Islet of Langerhans (tissue), 1 donor: ENCODE measurements at regions not wholly inside any gene's neighbourhood (a gene's known extent, or its start where the extent isn't known, plus 50 kb on each side); places are given as distances from the start of the nearest gene placed in this dataset.
A peak's percentile ranks its signal among the peaks of the same experiment; 100 is the strongest.
"Not testable (repeated sequence)": the region's sequence is repeated elsewhere in the genome, so short reads cannot be mapped to it uniquely, and the experiment has no call there.

Source experiments
- FAIRE-seq: peaks from one replicate; lab custom pipeline; 2011; peaks lifted over from hg19 to GRCh38; lab: Jason Lieb, UNC

DNA sequence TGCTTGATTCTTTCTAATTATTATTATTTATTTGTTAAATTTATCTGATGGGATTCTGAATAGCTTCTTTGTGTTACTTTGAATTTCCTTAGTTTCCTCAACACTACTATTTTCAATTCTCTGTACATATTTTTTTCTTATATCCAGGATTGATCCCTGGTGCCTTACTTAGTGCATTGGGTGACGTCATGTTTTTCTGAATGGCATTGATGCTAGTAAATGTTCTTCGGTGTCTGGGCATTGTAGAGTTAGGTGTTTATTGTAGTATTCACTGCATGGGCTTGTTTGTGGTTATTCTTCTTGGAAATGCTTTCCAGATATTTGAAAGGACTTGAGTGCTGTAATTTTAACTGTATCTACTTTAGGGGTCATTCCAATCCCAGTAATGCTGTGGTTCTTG is 938.1 kb downstream of the FAM133A start:
- no peak for FAIRE-seq

DNA sequence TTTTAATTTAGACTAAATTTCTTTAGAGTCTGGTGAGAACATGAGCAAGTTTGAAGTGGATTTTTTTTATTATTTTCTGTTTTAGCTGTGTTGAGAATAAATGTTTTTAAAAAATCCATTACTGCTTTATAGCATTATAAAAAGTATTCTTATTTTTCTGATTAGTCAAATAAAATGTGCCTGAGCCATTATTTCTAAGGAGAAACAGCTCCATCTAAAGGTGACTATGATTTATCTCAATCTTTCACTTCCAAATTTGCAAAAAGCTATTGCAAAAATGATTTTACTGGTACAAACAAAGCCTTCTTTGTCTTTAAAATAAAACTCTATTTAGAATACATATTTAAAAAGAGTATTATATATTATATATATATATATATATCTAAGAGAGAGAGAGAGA is 959.2 kb downstream of the FAM133A start:
- FAIRE-seq = no peak

DNA sequence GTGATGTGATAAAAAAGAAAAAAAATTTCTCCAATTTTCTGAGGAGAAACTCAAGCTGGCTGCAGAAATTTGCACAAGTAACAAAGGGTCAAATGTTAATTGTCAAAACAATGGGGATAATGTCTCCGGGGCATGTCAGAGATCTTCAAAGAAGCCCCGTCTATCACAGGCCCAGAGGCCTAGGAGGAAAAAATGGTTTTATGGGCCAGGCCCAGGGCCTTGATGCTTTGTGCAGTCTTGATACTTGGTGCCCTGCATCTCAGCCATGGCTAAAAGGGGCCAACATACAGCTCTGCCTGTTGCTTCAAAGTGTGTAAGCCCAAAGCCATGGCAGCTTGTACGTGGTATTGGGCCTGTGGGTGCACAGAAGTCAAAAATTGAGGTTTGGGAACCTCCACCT is 961.0 kb downstream of the FAM133A start:
- no peak for FAIRE-seq

DNA sequence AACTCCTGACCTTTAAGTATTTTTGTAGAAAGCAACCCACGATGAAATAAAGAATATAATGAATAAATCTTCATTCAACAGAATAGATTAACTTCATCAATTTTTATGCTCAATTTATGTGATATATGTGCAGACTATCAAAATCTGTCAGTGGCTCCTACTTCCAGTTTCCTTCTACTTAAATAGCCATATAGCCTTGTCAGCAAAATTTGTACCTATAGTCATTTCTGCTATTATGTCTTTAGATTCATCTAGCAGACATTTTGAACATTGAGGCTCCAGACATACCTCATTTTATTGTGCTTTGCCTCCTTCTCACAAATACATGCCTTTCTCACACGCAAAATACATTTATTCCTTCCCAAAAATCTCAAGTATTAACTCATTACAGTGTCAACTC is 971.7 kb downstream of the FAM133A start:
- no peak for FAIRE-seq

DNA sequence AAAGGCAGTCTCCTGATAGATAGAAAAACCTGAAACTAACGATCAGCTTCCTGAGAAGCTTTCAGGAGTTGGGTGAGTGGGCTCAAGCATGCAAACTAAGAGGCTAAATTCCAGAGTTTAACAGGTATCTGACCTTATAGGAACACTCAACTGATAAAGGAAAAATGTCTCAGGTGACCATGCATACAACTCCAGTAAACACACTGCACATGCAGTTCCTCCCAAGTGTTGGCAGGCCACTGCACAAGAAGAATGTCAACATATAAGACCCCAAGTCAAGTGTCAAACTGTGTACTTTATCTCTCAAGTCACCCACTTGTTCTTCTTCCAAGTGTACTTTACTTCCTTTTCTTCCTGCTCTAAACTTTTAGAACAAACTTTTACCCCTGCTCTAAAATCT is 981.2 kb downstream of the FAM133A start:
- FAIRE-seq = no peak

DNA sequence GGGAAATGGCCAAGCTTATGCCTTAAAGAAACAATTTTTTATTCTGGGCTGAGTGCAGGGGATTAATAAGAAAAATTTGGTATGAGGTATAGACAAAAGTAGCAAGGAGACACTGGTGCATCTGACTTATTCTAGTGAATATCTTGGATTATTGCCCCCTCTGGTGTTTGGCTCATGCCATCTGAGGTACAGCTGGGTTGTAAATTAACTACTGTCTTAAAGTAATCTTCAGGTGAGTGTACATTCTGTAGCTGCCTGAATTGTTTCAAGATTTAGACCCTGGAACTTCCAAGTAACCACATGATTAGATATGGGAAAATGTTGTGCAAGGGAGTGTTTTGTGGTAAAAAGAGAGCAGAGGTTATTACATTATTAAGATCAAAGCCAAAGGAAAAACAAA is 988.7 kb downstream of the FAM133A start:
- no peak for FAIRE-seq

DNA sequence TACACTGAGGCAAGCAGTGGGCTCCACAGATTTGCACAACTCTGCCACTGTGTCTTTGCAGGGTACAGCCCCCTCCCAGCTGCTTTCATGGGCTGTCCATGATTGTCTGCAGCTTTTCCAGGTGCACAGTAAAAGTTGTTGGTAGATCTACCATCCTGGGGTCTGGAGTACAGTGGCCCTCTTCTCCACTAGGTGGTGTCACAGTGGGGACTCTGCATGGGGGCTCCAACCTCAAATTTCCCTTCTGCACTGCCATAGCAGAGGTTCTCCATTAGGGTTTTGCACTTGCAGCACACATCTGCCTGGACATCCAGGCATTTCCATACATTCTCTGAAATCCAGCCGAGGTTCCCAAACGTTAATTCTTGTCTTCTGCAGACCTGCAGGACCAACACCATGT is 1002.3 kb downstream of the FAM133A start:
- no peak for FAIRE-seq

DNA sequence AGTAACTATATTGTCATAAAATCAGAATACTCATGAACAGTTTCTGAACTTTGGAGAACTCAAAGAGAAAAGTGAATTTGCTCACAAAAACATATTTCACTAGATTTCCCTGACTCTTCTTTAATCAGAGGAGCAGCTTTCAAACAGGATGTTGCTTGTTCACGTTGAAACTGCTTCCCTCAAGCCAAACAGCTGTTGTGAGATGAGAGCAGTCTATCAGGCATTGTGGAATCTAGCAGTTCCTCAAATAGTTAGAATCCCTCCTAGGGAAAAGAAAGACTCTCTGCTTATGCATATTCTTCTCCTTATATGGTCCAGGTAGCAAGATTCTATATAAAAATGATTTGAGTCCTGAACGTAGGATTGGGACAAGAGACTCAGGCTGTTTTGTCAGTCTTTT is 1012.1 kb downstream of the FAM133A start:
- FAIRE-seq = no peak

DNA sequence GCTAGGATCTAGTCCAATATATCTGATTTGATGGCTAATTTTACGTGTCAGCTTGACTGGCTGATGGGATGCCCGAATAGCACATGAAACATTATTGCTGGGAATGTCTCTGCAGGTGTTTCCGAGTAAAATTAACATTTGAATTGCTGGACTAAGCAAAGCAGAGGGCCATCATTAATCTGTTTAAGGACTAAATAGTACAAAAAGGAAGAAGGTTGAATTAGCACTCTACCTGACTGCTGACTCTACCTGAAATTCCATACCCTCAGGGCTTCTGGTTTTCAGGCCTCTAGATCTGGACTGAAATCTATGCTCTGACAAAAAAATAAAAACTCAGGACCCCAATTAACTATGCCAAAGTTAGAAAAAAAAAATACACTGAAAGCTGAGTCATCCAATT is 1021.9 kb downstream of the FAM133A start:
- FAIRE-seq = no peak

DNA sequence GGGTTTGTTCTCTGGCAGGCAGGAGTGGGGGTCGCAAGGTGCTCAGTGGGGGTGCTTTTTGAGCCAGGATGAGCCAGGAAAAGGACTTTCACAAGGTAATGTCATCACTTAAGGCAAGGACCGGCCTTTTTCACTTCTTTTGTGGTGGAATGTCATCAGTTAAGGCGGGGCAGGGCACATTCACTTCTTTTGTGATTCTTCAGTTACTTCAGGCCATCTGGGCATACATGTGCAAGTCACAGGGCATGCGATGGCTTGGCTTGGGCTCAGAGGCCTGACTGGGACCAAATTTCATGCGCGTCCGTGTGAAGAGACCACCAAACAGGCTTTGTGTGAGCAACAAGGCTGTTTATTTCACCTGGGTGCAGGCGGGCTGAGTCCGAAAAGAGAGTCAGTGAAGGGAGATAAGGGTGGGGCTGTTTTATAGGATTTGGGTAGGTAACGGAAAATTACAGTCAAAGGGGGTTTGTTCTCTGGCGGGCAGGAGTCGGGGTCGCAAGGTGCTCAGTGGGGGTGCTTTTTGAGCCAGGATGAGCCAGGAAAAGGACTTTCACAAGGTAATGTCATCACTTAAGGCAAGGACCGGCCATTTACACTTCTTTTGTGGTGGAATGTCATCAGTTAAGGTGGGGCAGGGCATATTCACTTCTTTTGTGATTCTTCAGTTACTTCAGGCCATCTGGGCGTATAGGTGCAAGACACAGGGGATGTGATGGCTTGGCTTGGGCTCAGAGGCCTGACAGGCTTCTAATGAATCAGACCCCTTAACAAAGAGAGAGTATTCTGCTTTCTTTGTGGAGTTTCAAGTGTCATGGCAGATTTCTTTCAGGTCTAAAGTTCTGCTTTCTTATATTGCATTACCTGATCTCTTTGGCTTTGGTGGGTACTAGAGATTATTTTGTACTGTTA is 1030.6 kb downstream of the FAM133A start:
- not testable (repeated sequence) for FAIRE-seq

DNA sequence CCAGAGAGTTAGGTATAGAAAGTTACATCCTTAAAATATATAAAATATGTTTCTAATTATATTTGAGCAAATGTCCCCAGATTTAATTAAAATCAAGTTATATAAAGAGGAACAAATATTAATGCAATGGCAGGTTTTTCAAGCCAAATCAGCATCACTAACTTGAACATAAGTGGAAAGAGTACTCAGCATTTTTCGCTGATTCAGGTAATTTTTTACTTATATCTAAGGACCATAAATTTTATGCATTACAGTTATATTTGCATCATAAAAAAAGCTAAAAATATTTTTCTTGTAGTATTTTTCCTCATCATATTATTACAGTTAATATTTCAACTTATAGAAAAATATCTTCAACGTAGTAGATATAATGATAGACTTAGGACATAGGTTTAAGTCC is 1047.4 kb downstream of the FAM133A start:
- peak; percentile 65 for FAIRE-seq

DNA sequence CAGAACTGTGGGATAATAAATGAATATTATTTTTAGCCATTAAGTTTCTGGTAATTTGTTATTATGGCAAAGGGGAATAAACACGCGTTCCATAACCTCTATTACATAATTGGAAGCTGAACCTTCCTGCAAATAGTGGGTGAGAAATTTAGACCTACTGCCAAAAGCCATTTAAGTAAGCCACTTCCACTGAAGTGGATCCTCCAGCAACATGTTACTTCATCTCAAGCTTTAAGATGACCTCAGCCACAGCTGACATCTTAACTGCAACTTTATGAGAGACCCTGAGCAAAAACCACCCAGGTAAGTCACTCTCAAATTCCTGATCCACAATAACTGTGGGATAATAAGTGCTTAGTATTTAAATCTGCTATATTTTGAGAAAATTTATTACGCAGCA is 1048.6 kb downstream of the FAM133A start:
- no peak for FAIRE-seq

DNA sequence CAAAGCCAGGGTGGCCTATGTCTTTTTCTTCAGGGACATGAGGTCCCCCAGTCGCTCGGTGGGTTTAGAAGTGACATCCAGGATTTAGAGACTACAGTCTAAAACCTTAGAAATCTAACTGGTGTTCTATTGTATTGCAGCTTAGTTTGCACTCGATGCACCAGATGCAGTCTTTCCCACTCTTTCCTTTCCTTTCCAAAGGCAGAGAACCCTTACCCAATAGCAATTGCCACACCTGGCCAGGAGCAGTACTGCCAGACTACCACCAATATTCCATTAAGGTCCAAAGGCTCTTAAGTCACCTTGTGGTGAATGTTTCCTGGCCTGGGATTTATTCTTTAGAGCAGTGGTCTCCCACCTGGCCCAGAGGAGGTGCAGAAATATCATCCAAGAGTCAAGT is 1068.8 kb downstream of the FAM133A start:
- no peak for FAIRE-seq

DNA sequence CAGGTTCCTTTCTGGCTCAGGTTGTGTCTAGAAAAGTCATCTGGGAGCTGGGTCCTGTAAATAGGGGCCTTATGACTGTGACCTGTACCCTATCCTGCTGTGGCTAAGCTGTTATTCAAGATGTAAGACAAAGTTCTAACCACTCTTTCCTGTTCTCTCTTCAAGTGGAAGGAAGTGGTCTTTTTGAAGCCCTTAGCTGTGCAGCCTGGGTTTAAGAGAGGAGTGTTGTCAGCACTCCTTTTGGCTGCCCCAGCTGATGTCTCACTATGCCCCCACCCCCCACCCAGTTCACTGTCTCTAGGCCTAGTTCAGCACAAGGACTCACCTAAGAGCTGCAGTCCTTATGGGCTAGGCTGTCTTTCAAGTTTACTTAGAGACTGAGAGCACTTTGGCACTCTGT is 1069.5 kb downstream of the FAM133A start:
- no peak for FAIRE-seq

DNA sequence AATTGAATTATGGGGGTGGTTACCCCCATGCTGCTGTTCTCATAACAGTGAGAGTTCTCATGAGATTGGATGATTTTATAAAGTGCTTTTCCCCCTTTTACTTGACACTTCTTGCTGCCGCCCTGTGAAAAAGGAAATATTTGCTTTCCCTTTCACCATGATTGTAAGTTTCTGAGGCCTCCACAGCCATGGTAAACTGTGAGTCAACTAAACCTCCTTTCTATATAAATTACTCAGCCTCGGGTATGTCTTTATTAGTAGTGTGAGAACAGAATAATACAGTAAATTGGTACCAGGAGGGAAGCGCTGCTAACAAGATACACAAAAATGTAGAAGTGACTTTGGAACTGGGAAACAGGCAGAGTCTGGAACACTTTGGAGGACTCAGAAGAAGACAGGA is 1070.8 kb downstream of the FAM133A start:
- FAIRE-seq = no peak

DNA sequence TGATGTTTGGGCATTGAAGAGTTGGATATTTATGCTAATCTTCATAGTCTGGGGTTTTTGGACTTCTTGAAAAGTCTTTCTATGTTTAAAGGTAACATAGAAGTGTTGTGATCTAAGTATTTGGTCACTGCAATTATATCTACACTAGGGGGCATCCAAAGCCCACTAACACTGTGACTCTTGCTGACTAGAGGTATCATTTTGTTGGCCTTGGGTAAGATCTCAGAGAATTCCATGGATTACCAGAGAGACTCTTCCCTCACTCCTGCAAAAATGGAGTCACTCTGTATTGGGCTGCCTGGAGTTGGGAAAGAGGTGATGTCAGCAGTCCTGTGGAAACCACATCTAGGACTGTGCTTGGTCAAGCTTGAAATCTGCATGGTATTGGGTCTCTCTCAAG is 1077.6 kb downstream of the FAM133A start:
- FAIRE-seq = no peak

DNA sequence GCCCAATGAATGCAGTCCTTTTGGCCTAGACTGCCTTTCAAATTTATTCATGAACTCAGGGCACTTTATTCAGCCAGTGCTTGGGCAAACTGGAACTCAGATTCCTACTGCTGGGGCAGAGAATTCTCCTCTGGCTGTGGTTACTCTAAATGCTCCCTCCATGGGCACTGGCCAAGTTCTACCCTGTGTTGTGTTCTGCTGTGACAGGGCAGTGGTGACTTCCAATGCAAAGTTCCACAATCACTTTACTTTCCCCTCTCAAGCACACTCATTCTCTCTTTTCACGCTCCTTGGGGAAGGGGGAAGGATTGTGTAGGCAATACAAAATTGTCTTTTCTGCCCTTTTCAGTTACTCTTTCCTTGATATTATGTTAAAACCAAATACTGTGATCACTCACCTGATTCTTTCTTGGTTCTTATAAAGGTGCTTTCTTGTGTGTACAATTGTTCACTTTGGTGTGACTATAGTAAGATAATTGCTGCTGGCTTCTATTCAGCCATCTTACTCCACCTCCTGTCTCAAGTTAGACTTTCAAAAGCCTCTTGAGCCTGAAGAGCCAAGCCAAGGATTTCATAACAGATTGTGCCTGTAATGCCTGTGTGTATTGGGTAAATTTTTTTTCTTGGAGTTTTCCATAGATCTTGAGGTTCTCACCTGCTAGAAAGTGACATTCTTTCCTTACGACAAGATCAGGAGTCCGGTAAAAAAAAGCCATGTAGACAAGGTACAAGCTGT is 1078.6 kb downstream of the FAM133A start:
- FAIRE-seq = no peak

DNA sequence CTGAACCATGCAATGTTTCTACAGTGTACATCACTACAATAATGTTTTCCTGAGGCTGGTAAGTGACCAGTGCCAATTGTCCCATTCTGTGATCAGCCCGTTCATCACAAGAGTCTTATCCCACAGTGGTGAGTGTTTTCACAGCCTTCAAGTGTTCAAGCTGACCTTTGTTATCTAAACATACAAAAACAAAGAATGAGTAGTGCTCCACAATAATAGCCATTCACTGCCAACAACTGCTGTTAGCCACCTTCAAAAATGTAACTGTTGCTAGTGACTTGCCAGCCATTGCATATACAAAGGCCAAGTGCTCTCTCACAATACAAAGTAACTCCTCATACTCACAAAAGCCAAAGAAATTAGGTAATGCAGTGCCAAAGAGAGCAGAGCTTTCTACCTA is 1084.1 kb downstream of the FAM133A start:
- no peak for FAIRE-seq

DNA sequence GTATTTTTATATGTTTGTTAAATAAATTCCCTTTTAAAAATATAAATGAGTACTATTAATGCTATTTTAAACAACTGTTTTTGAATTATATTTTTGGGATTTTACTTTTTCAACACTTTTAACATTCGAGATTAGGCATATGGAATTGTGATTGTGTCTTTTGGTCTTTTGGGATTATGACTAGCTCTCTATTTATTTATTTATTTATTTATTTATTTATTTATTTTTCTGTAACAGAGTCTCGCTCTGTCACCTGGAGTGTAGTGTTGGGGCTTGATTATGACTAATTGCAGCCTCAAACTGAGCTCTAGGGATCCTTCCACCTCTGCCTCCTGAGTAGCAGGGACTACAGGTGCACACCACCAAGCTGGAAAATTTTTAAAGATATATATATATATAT is 1101.6 kb downstream of the FAM133A start:
- no peak for FAIRE-seq

DNA sequence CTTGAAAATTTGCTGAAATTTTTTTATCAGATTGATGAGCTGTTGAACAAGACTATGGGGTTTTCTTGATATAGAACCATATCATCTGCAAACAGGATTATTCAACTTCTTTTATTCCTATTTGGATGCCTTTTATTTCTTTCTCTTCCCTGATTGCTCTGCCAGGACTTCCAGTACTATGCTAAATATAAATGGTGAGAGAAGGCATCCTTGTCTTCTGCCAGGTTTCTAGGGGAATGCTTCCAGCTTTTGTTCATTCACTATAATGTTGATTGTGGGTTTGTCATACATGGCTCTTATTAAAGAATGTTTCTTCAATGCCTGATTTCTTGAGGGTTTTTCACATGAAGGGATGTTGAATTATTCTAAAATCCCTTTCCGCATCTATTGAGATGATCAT is 1139.5 kb downstream of the FAM133A start:
- FAIRE-seq = no peak

DNA sequence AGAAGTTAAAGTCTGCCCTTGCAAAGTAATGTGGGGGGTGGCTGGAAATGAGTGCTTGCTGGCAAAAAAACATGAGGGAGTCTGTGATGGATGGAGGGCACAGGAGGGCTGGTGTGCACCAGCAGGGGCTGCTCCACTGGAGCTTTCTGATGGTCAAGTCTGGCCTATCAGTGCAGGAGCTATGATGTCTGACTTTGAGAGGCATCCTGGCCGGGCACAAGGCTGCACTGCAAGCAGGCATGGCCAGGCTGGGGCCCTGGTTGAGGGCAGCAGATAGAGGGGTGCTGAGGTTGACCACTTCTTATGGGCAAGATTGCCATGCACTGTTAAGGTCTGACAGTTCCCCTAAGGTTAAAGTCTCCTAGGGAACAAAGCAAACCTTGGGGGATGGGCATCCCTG is 1140.2 kb downstream of the FAM133A start:
- FAIRE-seq = no peak

DNA sequence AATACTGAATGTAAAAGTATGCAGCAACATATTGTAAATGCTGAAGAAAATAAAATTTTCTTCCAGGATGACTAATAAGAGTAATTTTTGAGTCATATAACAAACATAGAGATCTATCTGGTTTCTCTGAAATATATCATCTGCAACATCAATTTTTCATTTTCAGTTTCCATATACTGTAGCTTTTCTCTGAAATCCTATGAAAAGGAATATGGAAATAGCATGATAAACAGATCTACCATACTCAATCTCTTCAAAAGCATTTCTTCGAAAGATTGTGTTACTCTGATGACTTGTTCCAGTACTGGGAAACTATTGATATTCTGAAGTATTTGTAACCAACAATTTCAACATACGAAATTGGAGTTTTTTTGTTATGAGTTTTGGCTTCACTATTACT is 1156.7 kb downstream of the FAM133A start:
- FAIRE-seq = no peak

DNA sequence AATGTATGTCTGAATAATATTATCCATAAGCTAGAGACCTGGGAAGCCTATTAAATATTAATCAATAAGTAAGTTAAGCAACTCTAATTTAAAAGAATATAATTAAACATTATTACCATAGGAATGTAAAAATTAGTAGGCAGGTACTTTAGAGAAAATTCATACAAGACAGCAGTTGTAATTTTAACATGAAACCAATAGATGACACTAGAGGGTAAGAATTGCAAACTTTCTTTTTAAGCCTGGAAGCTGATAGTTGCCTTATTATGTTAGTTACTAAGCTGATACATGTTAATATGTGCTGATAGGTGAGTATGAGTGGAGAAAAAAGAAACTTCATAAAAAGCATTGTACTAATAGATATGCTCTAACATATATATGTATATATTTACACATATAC is 1157.4 kb downstream of the FAM133A start:
- FAIRE-seq = peak; percentile 69

DNA sequence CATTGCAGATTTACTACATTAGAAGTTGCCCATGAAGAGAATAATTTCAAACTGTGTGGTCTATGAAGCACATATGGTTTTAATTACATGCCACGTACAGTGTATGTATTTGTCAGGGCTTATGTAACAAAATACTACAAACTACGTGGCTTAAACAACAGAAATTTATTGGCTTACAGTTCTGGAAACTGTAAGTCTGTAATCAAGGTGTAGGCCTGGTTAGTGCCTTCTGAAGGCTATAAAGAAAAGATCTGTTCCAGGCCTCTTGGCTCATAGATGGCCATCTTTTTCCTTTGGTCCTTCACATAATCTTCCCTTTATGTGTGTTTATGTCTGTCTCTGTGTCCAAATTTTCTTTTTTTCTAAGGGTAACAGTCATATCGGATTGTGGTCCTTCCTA is 1160.2 kb downstream of the FAM133A start:
- FAIRE-seq = no peak
